CD1c-positive myeloid dendritic cell (primary cell): ENCODE measurements at regions not wholly inside any gene's neighbourhood (a gene's known extent, or its start where the extent isn't known, plus 50 kb on each side); places are given as distances from the start of the nearest gene placed in this dataset.

Source experiments
- DNase-seq: peaks from one replicate; pipeline ENCODE4 v3.0.0-alpha.2; 2016; ENCODE audit errors: extremely low spot score

GRCh38 chr9:1683951-1684350 is 331.2 kb upstream of the SMARCA2 start:
- no peak for DNase-seq

GRCh38 chr9:1698991-1699390 is 316.2 kb upstream of the SMARCA2 start:
- DNase-seq: no peak

GRCh38 chr9:1701113-1701512 is 314.0 kb upstream of the SMARCA2 start:
- no peak for DNase-seq

GRCh38 chr9:1702701-1703100 is 312.4 kb upstream of the SMARCA2 start:
- DNase-seq: no peak

- no peak for DNase-seq
Observed at GRCh38 chr9:1707291-1707690, 307.9 kb upstream of the SMARCA2 start.

GRCh38 chr9:1708219-1708618 is 306.9 kb upstream of the SMARCA2 start:
- DNase-seq: no peak

GRCh38 chr9:1709347-1709746 is 305.8 kb upstream of the SMARCA2 start:
- DNase-seq: peak; percentile 5

GRCh38 chr9:1712861-1713450 is 302.2 kb upstream of the SMARCA2 start:
- no peak for DNase-seq

GRCh38 chr9:1713841-1714240 is 301.3 kb upstream of the SMARCA2 start:
- no peak for DNase-seq

GRCh38 chr9:1717882-1718281 is 297.3 kb upstream of the SMARCA2 start:
- no peak for DNase-seq

- DNase-seq: no peak
Observed at GRCh38 chr9:1718836-1719235, 296.3 kb upstream of the SMARCA2 start.

- DNase-seq: no peak
Observed at GRCh38 chr9:1721196-1721595, 294.0 kb upstream of the SMARCA2 start.

- DNase-seq: no peak
Observed at GRCh38 chr9:1722404-1722803, 292.7 kb upstream of the SMARCA2 start.

GRCh38 chr9:1723522-1724015 is 291.6 kb upstream of the SMARCA2 start:
- DNase-seq: no peak

GRCh38 chr9:1726993-1727759 is 288.0 kb upstream of the SMARCA2 start:
- no peak for DNase-seq

- no peak for DNase-seq
Observed at GRCh38 chr9:1729631-1730030, 285.5 kb upstream of the SMARCA2 start.

GRCh38 chr9:1732670-1733069 is 282.5 kb upstream of the SMARCA2 start:
- no peak for DNase-seq

- DNase-seq: no peak
Observed at GRCh38 chr9:1738511-1739100, 276.5 kb upstream of the SMARCA2 start.

- DNase-seq: no peak
Observed at GRCh38 chr9:1743121-1743960, 271.8 kb upstream of the SMARCA2 start.

- no peak for DNase-seq
Observed at GRCh38 chr9:1745980-1746379, 269.2 kb upstream of the SMARCA2 start.

- DNase-seq: no peak
Observed at GRCh38 chr9:1747417-1747967, 267.7 kb upstream of the SMARCA2 start.

GRCh38 chr9:1748407-1748806 is 266.7 kb upstream of the SMARCA2 start:
- DNase-seq: no peak
